Activated CD4-positive, alpha-beta T cell treated with anti-CD3 and anti-CD28 coated beads for 1 hour (primary cell): ENCODE measurements at regions not wholly inside any gene's neighbourhood (a gene's known extent, or its start where the extent isn't known, plus 50 kb on each side); places are given as distances from the start of the nearest gene placed in this dataset.

Experiments used
- DNase-seq: peaks from one replicate; pipeline ENCODE4 v3.0.0-alpha.2; 2020

- no peak for DNase-seq
Observed at GRCh38 chr10:111522551-111522950, 445.7 kb downstream of the ADRA2A start.

- no peak for DNase-seq
Observed at GRCh38 chr10:111523016-111523415, 446.2 kb downstream of the ADRA2A start.

- DNase-seq = no peak
Observed at GRCh38 chr10:111524134-111524533, 447.3 kb downstream of the ADRA2A start.

GRCh38 chr10:111525696-111526095 lies 448.9 kb downstream of the ADRA2A start:
- no peak for DNase-seq

- DNase-seq = no peak
Observed at GRCh38 chr10:111531690-111532089, 454.9 kb downstream of the ADRA2A start.

GRCh38 chr10:111532139-111532538 lies 455.3 kb downstream of the ADRA2A start:
- no peak for DNase-seq

- DNase-seq = no peak
Observed at GRCh38 chr10:111539246-111539645, 462.4 kb downstream of the ADRA2A start.

GRCh38 chr10:111543854-111544253 lies 467.0 kb downstream of the ADRA2A start:
- DNase-seq = no peak

- DNase-seq = no peak
Observed at GRCh38 chr10:111545861-111546605, 469.2 kb downstream of the ADRA2A start.

GRCh38 chr10:111548084-111548726 lies 471.4 kb downstream of the ADRA2A start:
- DNase-seq = no peak

GRCh38 chr10:111551001-111551400 lies 474.2 kb downstream of the ADRA2A start:
- DNase-seq = no peak

- DNase-seq = no peak
Observed at GRCh38 chr10:111556666-111557065, 479.8 kb downstream of the ADRA2A start.

GRCh38 chr10:111558211-111558610 lies 481.4 kb downstream of the ADRA2A start:
- DNase-seq = no peak

GRCh38 chr10:111560027-111560426 lies 483.2 kb downstream of the ADRA2A start:
- DNase-seq = no peak

GRCh38 chr10:111561124-111561523 lies 484.3 kb downstream of the ADRA2A start:
- no peak for DNase-seq

- DNase-seq = no peak
Observed at GRCh38 chr10:111565542-111565941, 488.7 kb downstream of the ADRA2A start.

GRCh38 chr10:111578076-111578475 lies 501.2 kb downstream of the ADRA2A start:
- DNase-seq = no peak

- no peak for DNase-seq
Observed at GRCh38 chr10:111579473-111579872, 502.6 kb downstream of the ADRA2A start.

GRCh38 chr10:111590703-111591102 lies 513.9 kb downstream of the ADRA2A start:
- DNase-seq = no peak

GRCh38 chr10:111593578-111593977 lies 516.7 kb downstream of the ADRA2A start:
- no peak for DNase-seq

GRCh38 chr10:111595173-111595572 lies 518.3 kb downstream of the ADRA2A start:
- no peak for DNase-seq

GRCh38 chr10:111598433-111599059 lies 521.7 kb downstream of the ADRA2A start:
- peak; percentile 8 for DNase-seq

- no peak for DNase-seq
Observed at GRCh38 chr10:111599943-111600342, 523.1 kb downstream of the ADRA2A start.

- no peak for DNase-seq
Observed at GRCh38 chr10:111600772-111601171, 523.9 kb downstream of the ADRA2A start.
